DND-41 (cell line): ENCODE measurements at regions not wholly inside any gene's neighbourhood (a gene's known extent, or its start where the extent isn't known, plus 50 kb on each side); places are given as distances from the start of the nearest gene placed in this dataset.

Source experiments
- CTCF ChIP-seq: IDR thresholded peaks from 2 replicates; pipeline ENCODE4 v1.5.1; 2012; ENCODE audit warnings: borderline replicate concordance, low read length, moderate library complexity, mild to moderate bottlenecking; ENCODE audit not compliant: poor library complexity, severe bottlenecking; ENCODE audit errors: extremely low read depth
- EZH2 ChIP-seq: IDR thresholded peaks from 3 replicates; pipeline ENCODE4 v1.6.1; 2012; ENCODE audit warnings: borderline replicate concordance, low read depth, mild to moderate bottlenecking, moderate library complexity, low read length, inconsistent platforms; ENCODE audit not compliant: severe bottlenecking

DNA sequence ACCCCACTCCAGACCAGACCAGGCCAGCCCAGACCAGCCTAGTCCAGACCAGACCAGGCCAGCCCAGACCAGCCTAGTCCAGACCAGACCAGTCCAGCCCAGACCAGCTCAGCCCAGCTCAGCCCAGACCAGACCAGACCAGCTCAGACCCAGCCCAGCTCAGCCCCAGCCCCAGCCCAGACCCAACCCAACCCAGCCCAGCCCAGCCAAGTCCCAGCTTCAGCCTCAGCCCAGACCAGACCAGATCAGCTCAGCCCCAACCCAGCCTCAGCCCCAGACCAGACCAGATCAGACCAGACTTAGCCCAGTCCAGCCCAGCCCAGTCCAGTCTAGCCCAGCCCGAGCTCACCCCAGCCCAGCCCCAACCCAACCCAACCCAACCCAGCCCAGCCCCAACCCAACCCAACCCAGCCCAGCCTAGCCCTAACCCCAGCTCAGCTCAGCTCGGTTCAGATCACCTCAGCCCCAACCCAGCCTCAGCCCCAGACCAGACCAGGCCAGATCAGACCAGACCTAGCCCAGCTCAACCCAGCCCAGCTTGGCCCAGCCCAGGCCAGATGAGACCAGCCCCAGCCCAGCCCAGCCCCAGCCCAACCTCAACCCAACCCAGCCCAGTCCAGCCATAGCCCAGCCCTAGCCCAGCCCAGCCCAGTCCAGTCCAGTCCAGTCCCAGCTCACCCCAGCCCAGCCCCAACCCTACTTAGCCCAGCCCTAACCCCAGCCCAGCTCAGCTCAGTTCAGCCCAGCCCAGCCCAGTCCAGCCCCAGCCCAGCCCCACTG lies 204.7 kb downstream of the BCL11B start:
- TF ChIP-seq CTCF (no peak), EZH2 (no peak)
